AG10803 (cell line): ENCODE measurements at regions not wholly inside any gene's neighbourhood (a gene's known extent, or its start where the extent isn't known, plus 50 kb on each side); places are given as distances from the start of the nearest gene placed in this dataset.

Experiments used
- DNase-seq: peaks from one replicate; pipeline ENCODE4 v3.0.0; 2010; ENCODE audit warnings: low read depth
- H3K4me3 ChIP-seq: 2 replicates; pipeline ENCODE4 v1.5.1; 2011; ENCODE audit warnings: mild to moderate bottlenecking, low read length, control low read depth
- CTCF ChIP-seq: conservative IDR thresholded peaks from 2 replicates; pipeline ENCODE4 v1.5.1; 2011; ENCODE audit warnings: mild to moderate bottlenecking, low read length, control low read depth, inconsistent platforms

DNA sequence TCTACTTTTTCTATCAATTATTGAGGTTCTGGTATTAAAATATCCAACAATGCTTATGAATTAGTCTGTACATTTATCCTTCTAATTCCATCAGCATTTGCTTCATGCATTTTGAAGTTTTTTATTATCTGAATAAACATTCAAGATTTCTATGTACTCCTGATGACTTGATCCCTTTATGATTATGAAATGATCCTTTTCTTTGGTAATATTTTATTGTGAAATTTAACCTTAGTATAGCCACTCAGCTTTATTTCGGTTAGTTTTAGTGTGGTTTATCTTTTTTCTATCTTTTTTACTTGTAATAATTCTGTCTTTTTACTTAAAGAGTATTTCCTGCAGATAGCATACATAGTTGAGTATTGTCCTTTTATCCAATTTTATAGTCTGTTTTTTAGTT, 106.6 kb downstream of the SNAPC1 start:
- no peak for TF ChIP-seq CTCF
- no peak for DNase-seq

GRCh38 chr14:61870163-61870562, 107.9 kb downstream of the SNAPC1 start:
- DNase-seq: no peak
- no peak overlapping the region for H3K4me3 ChIP-seq
- no peak for TF ChIP-seq CTCF

More for the DNA sequence above, 106.6 kb downstream of the SNAPC1 start:
- H3K4me3 ChIP-seq: no peak overlapping the region

DNA sequence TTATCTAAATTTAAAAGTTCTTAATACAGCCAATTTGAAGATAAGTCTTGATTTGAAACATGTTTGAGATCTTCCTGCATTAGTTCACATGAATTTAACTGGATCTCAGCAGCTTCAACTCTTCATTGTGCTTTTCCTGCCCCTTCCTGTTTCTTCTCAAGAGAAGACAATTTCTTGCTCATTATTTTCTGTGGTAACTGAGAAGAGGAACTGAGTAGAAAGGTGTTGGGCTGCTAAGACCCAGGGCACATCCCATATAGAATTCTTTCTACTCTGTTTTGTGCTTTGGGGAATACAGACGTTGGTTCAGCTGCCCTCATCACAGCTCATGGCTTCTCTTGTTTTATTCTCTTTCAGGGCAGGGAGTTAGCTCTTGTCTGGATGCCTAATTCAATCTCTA, 110.2 kb downstream of the SNAPC1 start:
- no peak overlapping the region for H3K4me3 ChIP-seq
- DNase-seq: no peak
- TF ChIP-seq CTCF: no peak

GRCh38 chr14:61875483-61875882, 113.3 kb downstream of the SNAPC1 start:
- DNase-seq: no peak
- no peak overlapping the region for H3K4me3 ChIP-seq
- TF ChIP-seq CTCF: no peak

DNA sequence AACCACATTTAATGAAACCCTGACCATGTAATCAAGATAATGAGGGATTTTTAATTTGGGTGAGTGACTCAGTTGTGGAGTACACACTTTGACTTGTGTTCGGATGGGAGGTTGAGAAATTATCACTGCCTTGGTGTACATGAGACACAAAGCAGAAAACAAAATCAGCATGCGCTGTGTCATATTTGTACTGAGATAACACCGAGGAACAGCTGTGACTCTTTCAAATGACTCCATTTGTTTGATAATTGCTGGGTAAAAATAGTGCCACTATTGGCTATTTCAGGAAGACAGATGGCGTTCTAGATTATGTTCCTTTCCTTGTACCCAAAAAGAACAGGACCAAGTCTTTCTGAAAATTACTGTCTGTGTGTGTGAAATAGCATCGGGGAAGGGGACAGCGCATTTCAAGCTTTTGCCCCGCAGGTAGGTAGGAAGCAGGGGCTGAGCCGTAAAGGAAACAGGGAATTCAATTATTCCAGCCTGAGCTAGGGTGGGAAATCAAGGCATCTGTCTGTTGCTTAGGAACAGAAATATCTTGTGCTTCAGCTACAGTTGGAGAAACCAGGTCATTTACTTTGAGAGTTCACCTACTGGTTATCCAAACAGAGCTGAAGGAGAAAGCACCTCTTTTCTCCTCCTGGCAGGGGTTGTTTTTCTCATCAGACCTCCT, 114.3 kb downstream of the SNAPC1 start:
- TF ChIP-seq CTCF: no peak
- no peak for DNase-seq
- no peak overlapping the region for H3K4me3 ChIP-seq

DNA sequence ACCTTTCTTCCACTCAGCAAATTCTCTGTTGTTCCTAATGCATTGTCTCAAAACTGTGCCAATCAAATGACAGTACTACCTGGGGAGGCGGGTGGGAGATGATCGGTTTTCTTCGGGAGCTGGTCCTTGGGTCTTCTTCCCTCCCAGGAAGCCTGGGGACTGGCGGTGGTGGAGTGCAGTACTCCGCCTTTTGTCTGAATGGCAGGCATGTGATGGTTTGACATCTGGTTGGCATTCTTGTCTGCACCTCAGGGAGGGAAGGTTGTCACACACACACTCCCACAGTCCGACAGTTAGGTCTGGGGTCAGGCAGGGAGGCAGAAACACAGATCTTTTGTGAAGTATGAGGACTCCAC, 114.8 kb downstream of the SNAPC1 start:
- TF ChIP-seq CTCF: no peak
- DNase-seq: no peak
- no peak overlapping the region for H3K4me3 ChIP-seq

DNA sequence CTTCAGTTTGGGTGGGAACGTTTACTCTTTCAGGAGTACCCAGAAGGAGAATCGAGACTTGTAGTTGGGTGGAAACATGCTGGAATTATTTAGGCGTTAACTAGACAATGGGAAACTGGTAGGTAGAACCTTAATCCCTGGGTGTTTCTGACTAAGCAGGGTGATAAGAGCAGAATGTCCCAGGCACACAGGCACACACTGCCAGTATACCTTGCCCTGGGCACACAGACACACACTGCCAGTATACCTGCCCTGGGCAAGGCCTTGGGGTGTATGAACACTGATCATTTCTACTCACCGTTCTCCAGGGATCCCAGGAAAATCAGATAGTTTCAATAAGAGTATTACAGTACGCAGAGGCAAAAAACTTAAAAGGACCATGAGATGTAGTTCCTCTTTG, 115.5 kb downstream of the SNAPC1 start:
- H3K4me3 ChIP-seq: no peak overlapping the region
- no peak for DNase-seq
- TF ChIP-seq CTCF: no peak
